H9 (cell line): ENCODE measurements at regions not wholly inside any gene's neighbourhood (a gene's known extent, or its start where the extent isn't known, plus 50 kb on each side); places are given as distances from the start of the nearest gene placed in this dataset.

Experiments
- DNase-seq: peaks from one replicate; pipeline ENCODE4 v3.0.0-alpha.2; 2017
- H2AFZ ChIP-seq: one replicate; pipeline ENCODE4 v1.6.1; 2013; ENCODE audit warnings: mild to moderate bottlenecking, low read length, control low read depth, moderate library complexity
- H2AK5ac ChIP-seq: 2 replicates; pipeline ENCODE4 v1.6.1; 2013; ENCODE audit warnings: low read length, control low read depth, mixed read lengths; ENCODE audit not compliant: insufficient read length
- H2BK120ac ChIP-seq: one replicate; pipeline ENCODE4 v1.6.1; 2013; ENCODE audit warnings: low read depth, mild to moderate bottlenecking, low read length, control low read depth, inconsistent platforms; ENCODE audit not compliant: poor library complexity, severe bottlenecking
- H2BK12ac ChIP-seq: 2 replicates; pipeline ENCODE4 v1.6.1; 2013; ENCODE audit warnings: low read length, control low read depth, mixed read lengths, low read depth; ENCODE audit not compliant: insufficient read length
- H2BK15ac ChIP-seq: 2 replicates; pipeline ENCODE4 v1.6.1; 2013; ENCODE audit warnings: low read depth, low read length, control low read depth
- H2BK20ac ChIP-seq: one replicate; pipeline ENCODE4 v1.6.1; 2013; ENCODE audit warnings: low read depth, mild to moderate bottlenecking, low read length, control low read depth, inconsistent platforms; ENCODE audit not compliant: poor library complexity, severe bottlenecking
- H2BK5ac ChIP-seq: 2 replicates; pipeline ENCODE4 v1.6.1; 2013; ENCODE audit warnings: low read length, control low read depth, mixed read lengths; ENCODE audit not compliant: insufficient read length
- H3K14ac ChIP-seq: 2 replicates; pipeline ENCODE4 v1.6.1; 2013; ENCODE audit warnings: low read length, control low read depth; ENCODE audit not compliant: insufficient read depth
- H3K18ac ChIP-seq: 2 replicates; pipeline ENCODE4 v1.6.1; 2013; ENCODE audit warnings: low read depth, mild to moderate bottlenecking, mixed read lengths, low read length, control low read depth; ENCODE audit not compliant: insufficient read length
- H3K23ac ChIP-seq: 2 replicates; pipeline ENCODE4 v1.6.1; 2013; ENCODE audit warnings: low read length, control low read depth, mixed read lengths, low read depth; ENCODE audit not compliant: insufficient read length
- H3K23me2 ChIP-seq: 2 replicates; pipeline ENCODE4 v1.6.1; 2013; ENCODE audit warnings: low read depth, mild to moderate bottlenecking, mixed read lengths, low read length, control low read depth; ENCODE audit not compliant: insufficient read length, poor library complexity, severe bottlenecking
- H3K27ac ChIP-seq: 2 replicates; pipeline ENCODE4 v1.5.1; 2013; ENCODE audit warnings: low read length, control low read depth, mixed read lengths, low read depth; ENCODE audit not compliant: insufficient read length
- H3K27me3 ChIP-seq: 2 replicates; pipeline ENCODE4 v1.6.1; 2013; ENCODE audit warnings: low read length, control low read depth, inconsistent platforms; ENCODE audit not compliant: insufficient read depth
- H3K4ac ChIP-seq: 2 replicates; pipeline ENCODE4 v1.6.1; 2013; ENCODE audit warnings: low read depth, mild to moderate bottlenecking, control low read depth, inconsistent platforms, low read length, moderate library complexity
- H3K4me1 ChIP-seq: 2 replicates; pipeline ENCODE4 v1.6.1; 2013; ENCODE audit warnings: low read length, control low read depth, inconsistent platforms; ENCODE audit not compliant: insufficient read depth
- H3K4me2 ChIP-seq: 2 replicates; pipeline ENCODE4 v1.6.1; 2013; ENCODE audit warnings: low read length, control low read depth, mixed read lengths; ENCODE audit not compliant: insufficient read length, insufficient read depth
- H3K56ac ChIP-seq: 2 replicates; pipeline ENCODE4 v1.6.1; 2013; ENCODE audit warnings: low read depth, mild to moderate bottlenecking, mixed read lengths, low read length, control low read depth; ENCODE audit not compliant: insufficient read length
- H3K79me1 ChIP-seq: 2 replicates; pipeline ENCODE4 v1.6.1; 2013; ENCODE audit warnings: low read depth, mild to moderate bottlenecking, moderate library complexity, low read length, control low read depth, inconsistent platforms; ENCODE audit not compliant: insufficient read depth, poor library complexity, severe bottlenecking
- H3K79me2 ChIP-seq: 2 replicates; pipeline ENCODE4 v1.6.1; 2013; ENCODE audit warnings: low read length, control low read depth, inconsistent platforms; ENCODE audit not compliant: insufficient read depth
- H3K9ac ChIP-seq: 2 replicates; pipeline ENCODE4 v1.6.1; 2013; ENCODE audit warnings: low read length, control low read depth, mixed read lengths; ENCODE audit not compliant: insufficient read length; ENCODE audit errors: extremely low read depth
- H3K9me3 ChIP-seq: one replicate; pipeline ENCODE4 v1.6.1; 2013; ENCODE audit warnings: low read depth, low read length, inconsistent platforms; ENCODE audit not compliant: control insufficient read depth
- H3T11ph ChIP-seq: one replicate; pipeline ENCODE4 v1.6.1; 2013; ENCODE audit warnings: mild to moderate bottlenecking, low read length, control low read depth, inconsistent platforms
- H4K20me1 ChIP-seq: one replicate; pipeline ENCODE4 v1.6.1; 2013; ENCODE audit not compliant: control insufficient read depth, insufficient read length, insufficient read depth
- H4K5ac ChIP-seq: 2 replicates; pipeline ENCODE4 v1.6.1; 2013; ENCODE audit warnings: low read depth, mild to moderate bottlenecking, mixed read lengths, low read length, control low read depth; ENCODE audit not compliant: insufficient read length
- H4K8ac ChIP-seq: replicated peaks from 2 replicates; pipeline ENCODE4 v1.6.1; 2013; ENCODE audit warnings: low read length, control low read depth, mixed read lengths, low read depth; ENCODE audit not compliant: insufficient read length
- H4K91ac ChIP-seq: 2 replicates; pipeline ENCODE4 v1.6.1; 2013; ENCODE audit warnings: low read depth, mild to moderate bottlenecking, moderate library complexity, mixed read lengths, low read length, control low read depth; ENCODE audit not compliant: insufficient read length
- H3K27ac Mint-ChIP-seq, 3 experiments: 2 replicates in 2 of 3; 3 replicates in 1 of 3; pipeline ENCODE4 v1.8.0; 2020 to 2021; ENCODE audit warnings: mixed read lengths in 3 of 3, mild to moderate bottlenecking in 1 of 3, moderate library complexity in 1 of 3
- H3K27me3 Mint-ChIP-seq: 2 replicates; pipeline ENCODE4 v1.8.0; 2021; ENCODE audit warnings: low read depth, mild to moderate bottlenecking, moderate library complexity, mixed read lengths
- H3K36me3 Mint-ChIP-seq, 3 experiments: 2 replicates in 2 of 3; 3 replicates in 1 of 3; pipeline ENCODE4 v1.8.0; 2020 to 2021; ENCODE audit warnings: low read depth in 3 of 3, mixed read lengths in 3 of 3; ENCODE audit not compliant: insufficient read depth in 1 of 3
- H3K4me1 Mint-ChIP-seq, 2 experiments: 2 replicates each; pipeline ENCODE4 v1.8.0; 2020; ENCODE audit warnings: mixed read lengths in 2 of 2
- H3K4me3 Mint-ChIP-seq, 2 experiments: 2 replicates in 1 of 2; 3 replicates in 1 of 2; pipeline ENCODE4 v1.8.0; 2020 to 2021; ENCODE audit warnings: mild to moderate bottlenecking in 2 of 2, mixed read lengths in 2 of 2, moderate library complexity in 1 of 2
- H3K9me3 Mint-ChIP-seq, 2 experiments: 2 replicates in 1 of 2; 3 replicates in 1 of 2; pipeline ENCODE4 v1.8.0; 2020; ENCODE audit warnings: mild to moderate bottlenecking in 2 of 2, mixed read lengths in 2 of 2, moderate library complexity in 1 of 2
- WGBS: extraction: QIAGEN DNeasy Blood & Tissue Kit; methylation state at CpG from one replicate; pipeline ENCODE4 v1.1.7; 2013; ENCODE audit warnings: missing lambda C conversion rate, low lambda C conversion rate, mixed read lengths; ENCODE audit not compliant: insufficient read length; ENCODE audit errors: extremely low coverage; 5-methylcytosine and 5-hydroxymethylcytosine counted together
- TF ChIP-seq, protein P1 (sequence below): fragments of 200-600 bp; sonication (generic); conservative IDR thresholded peaks from 3 replicates; pipeline ENCODE4 v1.8.0; 2021; ENCODE audit warnings: antibody characterized with exemption, mild to moderate bottlenecking

DNA sequence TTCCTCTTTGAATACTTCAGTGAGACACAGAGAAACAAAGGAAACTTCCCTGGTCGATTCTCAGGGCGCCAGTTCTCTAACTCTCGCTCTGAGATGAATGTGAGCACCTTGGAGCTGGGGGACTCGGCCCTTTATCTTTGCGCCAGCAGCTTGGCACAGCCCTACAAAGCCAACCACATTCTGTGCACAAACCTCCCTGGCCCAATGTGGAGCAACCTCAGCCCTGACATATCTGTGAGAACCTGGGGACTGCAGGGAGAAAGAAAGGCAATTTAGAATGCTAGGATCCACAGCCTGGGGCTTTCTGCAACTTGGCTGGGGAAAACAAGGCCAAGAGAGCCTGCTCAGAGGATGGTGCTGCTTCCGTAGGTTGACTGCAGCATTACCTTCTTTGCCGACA, 63.5 kb upstream of the PRSS58 start:
- WGBS: no CpG with 5 or more reads among the region's 7 CpGs

More for the DNA sequence above, 63.5 kb upstream of the PRSS58 start:
- Histone ChIP-seq H3K23ac (no peak overlapping the region), H4K8ac (no peak overlapping the region), H2BK20ac (no peak overlapping the region), H3K79me2 (no peaks in the 10 kb centered on the region), H3K79me1 (no peaks in the 10 kb centered on the region), H2BK15ac (no peak overlapping the region), H3K56ac (no peak overlapping the region), H3K9ac (no peak overlapping the region), H4K5ac (no peak overlapping the region), H3T11ph (no peak overlapping the region), H2BK5ac (no peak overlapping the region), H3K4me2 (no peak overlapping the region), H2BK12ac (no peak overlapping the region), H2AFZ (no peak overlapping the region), H4K91ac (no peak overlapping the region), H4K20me1 (no peaks in the 10 kb centered on the region), H3K27me3 (no peaks in the 10 kb centered on the region), H3K18ac (no peak overlapping the region), H2BK120ac (no peak overlapping the region), H3K4me1 (no peaks in the 10 kb centered on the region; the same call in 1 of the 2 replicates), H3K9me3 (no peaks in the 10 kb centered on the region), H3K14ac (no peak overlapping the region), H3K4ac (no peak overlapping the region), H2AK5ac (no peak overlapping the region), H3K27ac (no peak overlapping the region), H3K23me2 (no peaks in the 10 kb centered on the region)
- Mint-ChIP-seq H3K4me1 (peaks cover 12 to 15% of the 10 kb centered on the region in 2 experiments), H3K36me3 (no peaks in the 10 kb centered on the region), H3K4me3 (no peak overlapping the region), H3K27ac (no peak overlapping the region), H3K27me3 (peaks cover 10% of the 10 kb centered on the region), H3K9me3 (no peaks in the 10 kb centered on the region)
- DNase-seq: no peak
- TF ChIP-seq, protein P1, sequence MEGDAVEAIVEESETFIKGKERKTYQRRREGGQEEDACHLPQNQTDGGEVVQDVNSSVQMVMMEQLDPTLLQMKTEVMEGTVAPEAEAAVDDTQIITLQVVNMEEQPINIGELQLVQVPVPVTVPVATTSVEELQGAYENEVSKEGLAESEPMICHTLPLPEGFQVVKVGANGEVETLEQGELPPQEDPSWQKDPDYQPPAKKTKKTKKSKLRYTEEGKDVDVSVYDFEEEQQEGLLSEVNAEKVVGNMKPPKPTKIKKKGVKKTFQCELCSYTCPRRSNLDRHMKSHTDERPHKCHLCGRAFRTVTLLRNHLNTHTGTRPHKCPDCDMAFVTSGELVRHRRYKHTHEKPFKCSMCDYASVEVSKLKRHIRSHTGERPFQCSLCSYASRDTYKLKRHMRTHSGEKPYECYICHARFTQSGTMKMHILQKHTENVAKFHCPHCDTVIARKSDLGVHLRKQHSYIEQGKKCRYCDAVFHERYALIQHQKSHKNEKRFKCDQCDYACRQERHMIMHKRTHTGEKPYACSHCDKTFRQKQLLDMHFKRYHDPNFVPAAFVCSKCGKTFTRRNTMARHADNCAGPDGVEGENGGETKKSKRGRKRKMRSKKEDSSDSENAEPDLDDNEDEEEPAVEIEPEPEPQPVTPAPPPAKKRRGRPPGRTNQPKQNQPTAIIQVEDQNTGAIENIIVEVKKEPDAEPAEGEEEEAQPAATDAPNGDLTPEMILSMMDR: no peak
